OCI-LY1 (cell line): ENCODE measurements at regions not wholly inside any gene's neighbourhood (a gene's known extent, or its start where the extent isn't known, plus 50 kb on each side); places are given as distances from the start of the nearest gene placed in this dataset.

Source experiments
- H2AFZ ChIP-seq: fragments of 200-600 bp; sonication (generic), shearing (Covaris generic); 2 replicates; pipeline ENCODE4 v1.6.0; 2014; ENCODE audit warnings: antibody characterized with exemption, mild to moderate bottlenecking, low read length
- H3F3A ChIP-seq: fragments of 200-600 bp; sonication (generic), shearing (Covaris generic); 2 replicates; pipeline ENCODE4 v1.6.0; 2014; ENCODE audit warnings: mild to moderate bottlenecking, antibody characterized with exemption, low read length, moderate library complexity; ENCODE audit not compliant: insufficient read depth
- H3K27ac ChIP-seq: fragments of 200-600 bp; sonication (generic); 2 replicates; pipeline ENCODE4 v1.5.1; 2014; ENCODE audit warnings: low read length, mixed run types, mild to moderate bottlenecking, low read depth; ENCODE audit not compliant: poor library complexity, severe bottlenecking
- H3K27me3 ChIP-seq: fragments of 200-600 bp; sonication (generic); 2 replicates; pipeline ENCODE4 v1.6.0; 2014; ENCODE audit warnings: antibody characterized with exemption, mild to moderate bottlenecking, low read length, moderate library complexity; ENCODE audit not compliant: insufficient read depth
- H3K36me3 ChIP-seq: fragments of 200-600 bp; sonication (generic); 2 replicates; pipeline ENCODE4 v1.6.1; 2014; ENCODE audit warnings: mild to moderate bottlenecking, antibody characterized with exemption, low read length, moderate library complexity, mixed read lengths; ENCODE audit not compliant: insufficient read depth
- H3K4me1 ChIP-seq: fragments of 200-600 bp; sonication (generic); 2 replicates; pipeline ENCODE4 v1.5.1; 2014; ENCODE audit warnings: mild to moderate bottlenecking, low read length, moderate library complexity; ENCODE audit not compliant: insufficient read depth, severe bottlenecking
- H3K4me2 ChIP-seq: fragments of 200-600 bp; sonication (generic), shearing (Covaris generic); 2 replicates; pipeline ENCODE4 v1.6.1; 2014; ENCODE audit warnings: low read length
- H3K4me3 ChIP-seq: fragments of 200-600 bp; sonication (generic); 2 replicates; pipeline ENCODE4 v1.5.1; 2014; ENCODE audit warnings: low read length, low read depth, mild to moderate bottlenecking, mixed read lengths; ENCODE audit not compliant: poor library complexity, severe bottlenecking
- H3K79me2 ChIP-seq: fragments of 200-600 bp; shearing (Covaris generic); 2 replicates; pipeline ENCODE4 v1.6.1; 2016; ENCODE audit warnings: mixed run types, low read length, mixed read lengths; ENCODE audit not compliant: insufficient read depth
- H3K9ac ChIP-seq: fragments of 200-600 bp; sonication (generic), shearing (Covaris generic); 2 replicates; pipeline ENCODE4 v1.6.1; 2014; ENCODE audit warnings: mild to moderate bottlenecking, low read length, mixed read lengths
- H3K9me2 ChIP-seq: fragments of 200-600 bp; sonication (generic), shearing (Covaris generic); 2 replicates; pipeline ENCODE4 v1.6.1; 2014; ENCODE audit warnings: low read depth, mild to moderate bottlenecking, low read length, mixed read lengths
- H3K9me3 ChIP-seq: fragments of 200-600 bp; shearing (Covaris generic); 2 replicates; pipeline ENCODE4 v1.6.1; 2014; ENCODE audit warnings: low read length, mixed read lengths
- H4K20me1 ChIP-seq: fragments of 200-600 bp; sonication (generic), shearing (Covaris generic); 2 replicates; pipeline ENCODE4 v1.6.0; 2016; ENCODE audit warnings: mild to moderate bottlenecking, low read length; ENCODE audit not compliant: insufficient read depth
- EZH2 ChIP-seq: fragments of 200-600 bp; sonication (generic), shearing (Covaris generic); IDR thresholded peaks from 2 replicates; pipeline ENCODE4 v1.8.0; 2017; ENCODE audit warnings: borderline replicate concordance, mixed run types, mild to moderate bottlenecking, antibody characterized with exemption, low read length, moderate library complexity, mixed read lengths
- TF ChIP-seq, protein P1 (sequence below): fragments of 200-600 bp; sonication (generic), shearing (Covaris generic); IDR thresholded peaks from 2 replicates; pipeline ENCODE4 v1.5.1; 2017; ENCODE audit warnings: mild to moderate bottlenecking, antibody characterized with exemption, low read length, moderate library complexity, mixed read lengths

DNA sequence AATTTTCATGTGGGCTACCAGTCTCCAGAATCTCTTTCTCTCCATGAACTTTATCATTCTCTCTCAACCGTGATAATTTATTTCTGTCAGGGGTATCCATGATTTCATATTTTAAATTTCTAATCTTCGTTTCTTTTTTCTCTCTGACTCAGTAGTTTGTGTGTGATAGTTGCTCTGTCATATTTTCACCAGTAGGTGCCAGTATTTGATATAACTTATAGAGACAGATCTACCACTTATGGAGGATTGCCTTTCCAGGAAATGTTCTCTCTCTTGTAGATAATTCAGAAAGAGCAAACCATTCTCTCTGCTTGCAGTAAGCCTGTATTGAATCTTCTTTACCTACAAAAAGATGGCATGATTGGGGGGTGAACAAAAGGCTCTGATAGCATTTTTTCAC is 79.3 kb upstream of the DYNLT3 start:
- Histone ChIP-seq H3K9ac (no peak overlapping the region), H4K20me1 (no peaks in the 10 kb centered on the region), H3K9me3 (no peaks in the 10 kb centered on the region), H3K36me3 (no peaks in the 10 kb centered on the region), H3F3A (no peaks in the 10 kb centered on the region), H3K4me1 (no peaks in the 10 kb centered on the region), H3K79me2 (no peaks in the 10 kb centered on the region), H3K4me2 (no peak overlapping the region), H3K27me3 (no peaks in the 10 kb centered on the region), H3K9me2 (no peaks in the 10 kb centered on the region), H3K4me3 (no peak overlapping the region), H2AFZ (no peak overlapping the region), H3K27ac (no peak overlapping the region)
- TF ChIP-seq EZH2, result no peak
- TF ChIP-seq, protein P1, sequence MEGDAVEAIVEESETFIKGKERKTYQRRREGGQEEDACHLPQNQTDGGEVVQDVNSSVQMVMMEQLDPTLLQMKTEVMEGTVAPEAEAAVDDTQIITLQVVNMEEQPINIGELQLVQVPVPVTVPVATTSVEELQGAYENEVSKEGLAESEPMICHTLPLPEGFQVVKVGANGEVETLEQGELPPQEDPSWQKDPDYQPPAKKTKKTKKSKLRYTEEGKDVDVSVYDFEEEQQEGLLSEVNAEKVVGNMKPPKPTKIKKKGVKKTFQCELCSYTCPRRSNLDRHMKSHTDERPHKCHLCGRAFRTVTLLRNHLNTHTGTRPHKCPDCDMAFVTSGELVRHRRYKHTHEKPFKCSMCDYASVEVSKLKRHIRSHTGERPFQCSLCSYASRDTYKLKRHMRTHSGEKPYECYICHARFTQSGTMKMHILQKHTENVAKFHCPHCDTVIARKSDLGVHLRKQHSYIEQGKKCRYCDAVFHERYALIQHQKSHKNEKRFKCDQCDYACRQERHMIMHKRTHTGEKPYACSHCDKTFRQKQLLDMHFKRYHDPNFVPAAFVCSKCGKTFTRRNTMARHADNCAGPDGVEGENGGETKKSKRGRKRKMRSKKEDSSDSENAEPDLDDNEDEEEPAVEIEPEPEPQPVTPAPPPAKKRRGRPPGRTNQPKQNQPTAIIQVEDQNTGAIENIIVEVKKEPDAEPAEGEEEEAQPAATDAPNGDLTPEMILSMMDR, result peak; percentile 46

DNA sequence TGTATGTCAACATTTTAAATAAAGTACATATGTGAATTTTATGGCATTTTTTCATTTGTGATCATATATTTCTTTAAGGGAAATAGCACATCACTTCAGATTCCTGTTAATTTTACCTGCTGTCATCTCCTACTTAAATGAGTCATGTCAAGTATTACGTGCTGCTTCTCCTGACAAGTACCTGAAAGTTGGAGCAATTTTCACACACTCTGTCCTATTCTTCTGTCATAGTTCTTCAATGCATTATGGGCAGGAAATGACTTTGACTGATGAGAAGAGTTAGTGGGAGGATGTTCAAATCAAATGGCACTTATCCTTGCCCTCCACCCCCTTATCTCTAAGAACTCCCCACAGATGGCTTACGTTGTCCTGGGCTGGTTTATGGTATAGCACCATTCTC is 64.2 kb upstream of the SYTL5 start:
- no peak overlapping the region for H3K4me3 ChIP-seq
- no peaks in the 10 kb centered on the region for H3K36me3 ChIP-seq
- no peak overlapping the region for H3K9ac ChIP-seq
- no peaks in the 10 kb centered on the region for H3K27me3 ChIP-seq
- H4K20me1 ChIP-seq, result no peaks in the 10 kb centered on the region
- no peak overlapping the region for H3K4me2 ChIP-seq
- no peaks in the 10 kb centered on the region for H3K4me1 ChIP-seq
- H2AFZ ChIP-seq, result no peak overlapping the region
- no peaks in the 10 kb centered on the region for H3K9me2 ChIP-seq
- no peaks in the 10 kb centered on the region for H3K79me2 ChIP-seq
- H3F3A ChIP-seq, result no peaks in the 10 kb centered on the region
- no peaks in the 10 kb centered on the region for H3K9me3 ChIP-seq
- H3K27ac ChIP-seq, result no peak overlapping the region
- no peak for TF ChIP-seq EZH2
- TF ChIP-seq, protein P1, result no peak

DNA sequence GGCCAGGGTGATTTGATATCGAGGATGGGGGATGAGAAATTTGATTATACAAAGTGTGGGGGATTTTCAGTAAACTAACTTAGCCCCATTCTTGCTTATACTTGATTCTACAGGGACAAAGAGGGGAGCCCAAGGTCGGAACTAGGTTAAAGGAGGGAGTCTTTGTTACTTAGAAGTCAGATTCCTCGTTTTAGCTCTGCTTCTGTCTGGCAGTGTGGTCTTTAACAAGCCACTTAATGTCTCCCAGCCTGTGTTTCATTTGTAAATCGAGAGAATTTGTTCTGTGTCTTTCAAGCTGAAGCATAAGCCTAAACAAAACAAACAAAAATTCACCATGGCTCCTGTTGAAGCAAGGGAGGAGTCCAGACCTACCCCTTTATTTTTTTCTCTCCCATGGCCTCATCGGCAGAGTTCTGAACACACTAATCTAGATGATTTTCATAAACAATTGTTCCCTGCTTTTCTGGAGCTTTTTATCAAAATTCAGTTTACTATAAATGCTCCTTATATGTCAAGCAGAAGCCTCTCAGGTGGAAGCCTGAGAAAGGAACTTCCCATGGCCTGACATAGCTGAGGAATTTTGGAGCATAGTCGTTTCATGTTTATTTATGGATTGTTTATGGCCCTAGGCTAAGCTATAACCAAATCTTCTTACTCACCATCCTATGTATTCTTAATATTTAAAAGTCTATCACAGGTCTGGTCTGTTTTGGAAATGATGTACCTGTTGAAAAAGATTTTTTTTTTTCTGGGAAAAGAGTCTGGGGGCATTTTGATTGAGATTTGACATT is 62.6 kb upstream of the SYTL5 start:
- no peaks in the 10 kb centered on the region for H4K20me1 ChIP-seq
- H3K9me2 ChIP-seq, result no peaks in the 10 kb centered on the region
- H3K9ac ChIP-seq, result no peak overlapping the region
- no peaks in the 10 kb centered on the region for H3F3A ChIP-seq
- H2AFZ ChIP-seq, result no peak overlapping the region
- H3K27ac ChIP-seq, result no peak overlapping the region
- TF ChIP-seq EZH2, result no peak
- TF ChIP-seq, protein P1, result no peak
- H3K4me3 ChIP-seq, result no peak overlapping the region
- H3K36me3 ChIP-seq, result no peaks in the 10 kb centered on the region
- no peaks in the 10 kb centered on the region for H3K79me2 ChIP-seq
- H3K4me2 ChIP-seq, result no peak overlapping the region
- no peaks in the 10 kb centered on the region for H3K9me3 ChIP-seq
- H3K4me1 ChIP-seq, result no peaks in the 10 kb centered on the region
- H3K27me3 ChIP-seq, result no peaks in the 10 kb centered on the region
